ENCODE measurements at regions not wholly inside any gene's neighbourhood (a gene's known extent, or its start where the extent isn't known, plus 50 kb on each side); places are given as distances from the start of the nearest gene placed in this dataset.

DNA sequence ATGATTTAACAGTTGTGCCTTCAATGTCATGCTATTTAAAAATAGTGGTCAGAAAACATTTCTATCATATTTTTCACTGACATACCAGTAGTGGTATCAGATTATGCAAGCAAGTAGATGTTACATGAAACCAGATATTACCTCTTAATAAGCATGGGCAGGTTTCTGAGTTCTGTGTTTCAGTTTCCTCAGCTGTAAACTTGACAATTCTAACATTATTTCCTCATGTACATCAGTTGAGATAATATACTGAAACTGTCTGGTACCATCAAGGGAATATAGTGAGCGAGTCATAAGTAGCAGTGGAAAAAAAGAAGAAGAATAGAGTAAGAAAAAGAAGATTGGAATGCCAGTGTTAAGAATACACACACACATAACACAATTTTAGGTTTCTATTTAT, 477.9 kb upstream of the MANEA start:
- H3K27me3 ChIP-seq (ENCODE audit: control insufficient read depth, insufficient read depth, low read length): no peaks in the 10 kb centered on the region
- TF ChIP-seq CTCF (IDR thresholded peaks at IDR 0.05; ENCODE audit: insufficient read depth, low read length, poor library complexity, severe bottlenecking): no peak
- no peak for DNase-seq (ENCODE audit: low read depth)
- no peak overlapping the region for H3K4me3 ChIP-seq (ENCODE audit: low read depth, low read length)
- no peaks in the 10 kb centered on the region for H3K36me3 ChIP-seq (ENCODE audit: control insufficient read depth, insufficient read depth, low read length)

DNA sequence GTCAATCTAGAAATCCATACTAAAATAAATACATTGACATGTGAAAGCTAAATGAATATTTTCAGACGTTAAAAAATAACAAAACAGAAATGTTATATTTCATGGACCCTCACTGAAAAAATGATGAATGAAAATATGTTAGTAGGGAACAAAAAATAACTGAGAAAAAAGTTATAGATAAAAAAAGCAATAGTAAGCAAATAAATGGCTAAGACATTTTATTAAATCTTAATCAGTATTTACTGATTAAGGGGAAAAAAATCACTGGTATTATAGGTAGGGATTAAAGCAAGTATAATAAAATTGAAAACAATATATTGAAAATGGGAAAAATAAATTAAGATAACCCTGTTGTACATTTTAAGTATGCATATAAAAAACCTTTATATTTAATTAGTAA, 468.1 kb upstream of the MANEA start:
- no peak overlapping the region for H3K4me3 ChIP-seq (ENCODE audit: low read depth, low read length)
- no peaks in the 10 kb centered on the region for H3K36me3 ChIP-seq (ENCODE audit: control insufficient read depth, insufficient read depth, low read length)
- H3K27me3 ChIP-seq (ENCODE audit: control insufficient read depth, insufficient read depth, low read length): no peaks in the 10 kb centered on the region
- no peak for TF ChIP-seq CTCF (IDR thresholded peaks at IDR 0.05; ENCODE audit: insufficient read depth, low read length, poor library complexity, severe bottlenecking)
- no peak for DNase-seq (ENCODE audit: low read depth)

- no peak for TF ChIP-seq CTCF (IDR thresholded peaks at IDR 0.05; ENCODE audit: insufficient read depth, low read length, poor library complexity, severe bottlenecking)
- Histone ChIP-seq H3K4me3 (ENCODE audit: low read depth, low read length) (no peak overlapping the region), H3K27me3 (ENCODE audit: control insufficient read depth, insufficient read depth, low read length) (no peaks in the 10 kb centered on the region), H3K36me3 (ENCODE audit: control insufficient read depth, insufficient read depth, low read length) (no peaks in the 10 kb centered on the region)
- no peak for DNase-seq (ENCODE audit: low read depth)
Measured at GRCh38 chr6:95110767-95111166, 466.6 kb upstream of the MANEA start.

GRCh38 chr6:95117236-95117635, 460.1 kb upstream of the MANEA start:
- Histone ChIP-seq H3K36me3 (ENCODE audit: control insufficient read depth, insufficient read depth, low read length) (no peaks in the 10 kb centered on the region), H3K4me3 (ENCODE audit: low read depth, low read length) (no peak overlapping the region), H3K27me3 (ENCODE audit: control insufficient read depth, insufficient read depth, low read length) (no peaks in the 10 kb centered on the region)
- TF ChIP-seq CTCF (IDR thresholded peaks at IDR 0.05; ENCODE audit: insufficient read depth, low read length, poor library complexity, severe bottlenecking): no peak
- no peak for DNase-seq (ENCODE audit: low read depth)

GRCh38 chr6:95119927-95120326, 457.4 kb upstream of the MANEA start:
- Histone ChIP-seq H3K27me3 (ENCODE audit: control insufficient read depth, insufficient read depth, low read length) (no peaks in the 10 kb centered on the region), H3K4me3 (ENCODE audit: low read depth, low read length) (no peak overlapping the region), H3K36me3 (ENCODE audit: control insufficient read depth, insufficient read depth, low read length) (no peaks in the 10 kb centered on the region)
- no peak for DNase-seq (ENCODE audit: low read depth)
- TF ChIP-seq CTCF (IDR thresholded peaks at IDR 0.05; ENCODE audit: insufficient read depth, low read length, poor library complexity, severe bottlenecking): no peak

DNA sequence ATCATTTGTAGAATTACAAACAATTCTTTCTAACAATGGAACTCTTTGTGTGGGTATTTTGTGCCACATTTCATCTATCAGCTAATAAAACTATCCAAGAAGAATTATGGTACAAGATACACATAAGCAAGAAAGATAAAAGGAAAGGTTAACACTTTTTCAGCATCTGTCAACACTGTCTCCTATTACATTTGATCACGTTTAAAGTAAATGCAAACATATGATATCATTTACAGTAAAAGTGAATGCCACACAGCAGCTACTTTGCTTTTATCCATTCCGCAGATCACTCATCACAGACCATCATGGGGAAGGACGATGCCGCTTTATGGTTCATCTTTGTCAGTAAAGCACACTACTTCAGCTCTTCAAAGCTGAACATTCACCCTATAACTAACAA, 456.4 kb upstream of the MANEA start:
- no peak for TF ChIP-seq CTCF (IDR thresholded peaks at IDR 0.05; ENCODE audit: insufficient read depth, low read length, poor library complexity, severe bottlenecking)
- Histone ChIP-seq H3K36me3 (ENCODE audit: control insufficient read depth, insufficient read depth, low read length) (no peaks in the 10 kb centered on the region), H3K4me3 (ENCODE audit: low read depth, low read length) (no peak overlapping the region), H3K27me3 (ENCODE audit: control insufficient read depth, insufficient read depth, low read length) (no peaks in the 10 kb centered on the region)
- DNase-seq (ENCODE audit: low read depth): no peak
